HG03175 (cell line): ENCODE measurements at regions not wholly inside any gene's neighbourhood (a gene's known extent, or its start where the extent isn't known, plus 50 kb on each side); places are given as distances from the start of the nearest gene placed in this dataset.
"Not testable (repeated sequence)": the region's sequence is repeated elsewhere in the genome, so short reads cannot be mapped to it uniquely, and the experiment has no call there.

ENCODE experiments used
- ATAC-seq: cut with Tn5 transposase; IDR thresholded peaks from one replicate; pipeline ENCODE4 v1.9.1; 2021; ENCODE audit warnings: mild to moderate bottlenecking, moderate library complexity; ENCODE audit not compliant: unreplicated experiment

DNA sequence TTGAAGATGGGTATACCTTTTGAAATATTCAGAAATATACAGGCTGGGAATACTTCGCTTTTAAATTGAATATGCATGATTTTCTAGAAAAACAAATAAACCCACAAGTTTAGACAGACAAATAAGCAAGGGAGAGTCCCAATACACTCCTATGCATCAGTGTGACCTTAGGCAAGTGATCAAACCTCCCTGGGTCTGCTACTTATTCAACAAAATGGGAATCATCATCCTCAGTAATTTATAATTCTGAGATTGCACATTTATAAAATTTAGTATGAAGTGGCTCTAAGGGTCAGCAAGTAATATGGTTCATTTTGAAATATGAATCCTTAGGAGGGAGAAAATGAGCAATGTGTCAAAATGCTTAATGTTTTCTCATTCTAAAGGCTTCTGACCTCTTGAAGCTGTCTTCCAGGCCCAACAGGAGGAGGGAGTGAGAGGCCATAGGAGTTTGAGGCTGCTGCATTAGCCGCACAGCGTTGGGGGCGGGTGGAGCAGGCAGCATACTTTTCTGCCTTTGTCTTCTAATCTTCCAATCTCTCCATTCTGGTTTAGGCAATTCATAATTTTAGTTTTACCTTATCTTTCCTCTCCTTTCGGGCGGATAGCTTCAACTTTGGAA, 155.1 kb downstream of the TRIB2 start:
- ATAC-seq = no peak

DNA sequence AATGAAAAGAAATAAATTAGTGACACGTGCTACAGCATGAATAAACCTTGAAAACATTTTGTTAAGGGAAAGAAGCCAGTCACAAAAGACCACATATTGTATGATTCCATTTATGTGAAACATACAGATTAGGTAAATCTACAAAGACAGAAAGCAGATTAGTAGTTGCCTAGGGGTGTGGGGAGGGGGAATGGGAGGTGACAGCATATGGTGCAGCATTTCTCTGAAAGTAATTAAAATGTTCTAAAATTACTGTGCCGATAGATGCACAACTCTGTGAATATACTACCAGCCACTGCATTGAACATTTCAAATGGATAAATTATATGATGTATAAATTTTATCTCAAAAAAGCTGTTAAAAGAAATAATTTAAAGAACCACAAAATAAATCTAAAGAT, 161.0 kb downstream of the TRIB2 start:
- ATAC-seq = no peak

DNA sequence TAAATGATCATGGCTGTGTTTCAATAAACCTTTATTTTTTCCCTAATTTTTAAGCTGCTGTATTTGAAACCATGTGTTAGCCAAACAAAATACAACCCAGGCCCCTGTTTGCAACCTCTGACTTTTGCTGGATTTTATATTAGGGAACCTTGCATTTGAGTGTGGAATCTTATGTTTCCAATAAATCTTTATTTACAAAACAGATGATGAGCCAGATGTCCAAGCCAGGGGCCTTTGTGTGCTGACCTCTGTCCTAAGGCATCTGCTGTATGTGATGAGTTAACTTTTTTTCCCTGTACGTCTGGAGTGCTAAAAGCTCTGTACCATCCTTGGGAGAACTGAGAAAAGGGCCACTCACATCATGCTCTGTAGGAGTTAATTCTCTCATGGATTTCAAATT, 162.9 kb downstream of the TRIB2 start:
- ATAC-seq = no peak

DNA sequence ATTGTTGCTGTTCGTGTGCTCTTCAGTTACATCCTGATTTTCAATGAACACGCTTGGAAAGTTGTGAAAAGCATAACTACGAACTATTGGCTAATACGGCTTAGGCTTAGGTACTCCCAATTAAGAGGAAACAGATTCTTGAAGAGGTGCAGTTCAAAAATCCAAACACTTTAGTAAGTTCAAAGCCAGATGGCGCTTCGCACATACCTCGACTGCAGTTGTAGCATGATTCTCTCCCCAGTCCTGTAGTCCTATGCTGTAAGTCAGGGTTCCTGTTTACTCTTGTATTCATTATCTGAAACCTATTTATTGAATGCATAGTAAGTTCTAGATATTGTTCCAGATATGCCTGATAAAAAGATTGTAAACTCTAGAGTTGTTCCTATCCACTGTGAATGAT, 165.2 kb downstream of the TRIB2 start:
- no peak for ATAC-seq

DNA sequence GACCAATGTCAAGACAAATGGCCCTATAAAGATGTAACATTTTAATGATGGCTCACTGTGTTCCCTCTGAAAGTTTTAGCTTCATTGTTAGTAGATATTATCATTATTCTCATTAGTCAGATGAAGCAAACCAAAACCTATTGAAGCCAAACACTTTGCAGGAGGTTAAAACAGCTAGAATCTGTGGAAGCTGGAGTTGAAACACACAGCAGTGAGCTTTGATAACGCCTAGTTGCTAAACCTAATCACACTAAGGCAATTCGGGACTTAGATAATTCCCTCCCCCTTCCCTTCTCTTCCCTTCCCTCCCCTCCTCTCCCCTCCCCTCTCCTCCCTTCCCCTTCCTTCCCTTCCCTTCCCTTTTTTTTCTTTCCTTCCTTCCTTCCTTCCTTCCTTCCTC, 165.7 kb downstream of the TRIB2 start:
- no peak for ATAC-seq

DNA sequence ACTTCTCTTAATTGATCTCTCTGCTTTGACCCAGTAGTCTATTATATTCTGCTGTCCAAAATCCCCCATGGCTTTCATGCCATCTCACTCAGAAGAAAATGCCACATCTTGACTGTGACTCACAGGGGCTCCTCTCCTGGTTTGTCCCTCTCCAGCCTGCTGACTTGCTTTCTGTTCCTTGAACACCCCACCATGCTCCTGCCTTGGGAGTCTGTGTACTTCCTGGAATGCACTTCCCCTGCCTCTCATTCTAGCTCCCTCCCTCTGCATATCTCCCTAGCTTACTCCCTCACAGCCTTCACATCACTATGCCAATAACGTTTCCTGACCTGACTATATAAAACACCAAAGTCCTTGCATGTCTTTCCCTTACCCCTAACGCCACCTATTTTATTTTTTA, 167.2 kb downstream of the TRIB2 start:
- no peak for ATAC-seq

DNA sequence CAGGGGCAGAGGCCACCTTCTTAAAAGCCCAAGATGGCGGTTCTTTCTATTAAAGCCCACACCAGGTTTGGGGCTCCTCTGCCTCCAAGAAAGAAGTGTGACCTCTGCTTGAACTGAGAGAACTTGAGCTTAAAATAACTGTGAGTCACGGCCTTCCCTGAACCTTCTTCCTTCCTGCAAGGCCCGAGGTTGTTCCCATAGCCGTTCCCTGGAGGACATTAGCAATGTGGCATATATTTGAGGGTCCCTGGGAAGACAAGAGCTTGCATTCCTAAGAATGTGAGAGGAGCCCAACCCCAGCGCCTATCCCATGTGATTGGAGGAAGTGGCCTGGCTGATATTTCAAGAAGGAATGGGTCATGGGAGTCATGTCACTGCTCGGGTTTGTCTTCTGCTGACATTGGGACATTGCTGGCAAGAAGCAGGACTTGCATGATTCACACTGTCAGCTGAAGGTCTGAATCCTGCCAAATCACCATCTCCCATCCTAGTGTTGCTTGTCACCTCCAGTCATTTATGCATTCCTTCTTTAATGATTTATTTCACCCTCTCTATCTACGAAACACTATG, 168.1 kb downstream of the TRIB2 start:
- ATAC-seq = no peak

DNA sequence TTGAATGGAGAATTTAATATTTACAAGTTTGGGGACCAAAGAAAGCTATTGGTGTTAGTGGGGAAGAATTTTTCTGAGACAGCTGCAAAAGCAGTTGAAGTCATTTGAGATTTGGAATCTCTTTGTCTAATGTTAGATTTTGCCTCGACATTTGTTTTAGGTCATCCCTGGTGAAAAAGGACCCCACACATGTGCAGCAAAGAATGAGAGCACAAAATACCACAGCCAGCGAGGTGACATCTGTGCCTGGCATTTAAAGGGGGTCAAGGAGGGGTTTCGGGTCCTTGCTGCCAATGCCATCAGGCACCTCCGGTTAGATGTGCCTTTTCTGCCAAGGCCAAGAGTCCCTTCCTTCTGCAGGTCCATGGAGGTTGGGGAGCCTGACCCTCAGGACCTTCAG, 173.3 kb downstream of the TRIB2 start:
- ATAC-seq = no peak

DNA sequence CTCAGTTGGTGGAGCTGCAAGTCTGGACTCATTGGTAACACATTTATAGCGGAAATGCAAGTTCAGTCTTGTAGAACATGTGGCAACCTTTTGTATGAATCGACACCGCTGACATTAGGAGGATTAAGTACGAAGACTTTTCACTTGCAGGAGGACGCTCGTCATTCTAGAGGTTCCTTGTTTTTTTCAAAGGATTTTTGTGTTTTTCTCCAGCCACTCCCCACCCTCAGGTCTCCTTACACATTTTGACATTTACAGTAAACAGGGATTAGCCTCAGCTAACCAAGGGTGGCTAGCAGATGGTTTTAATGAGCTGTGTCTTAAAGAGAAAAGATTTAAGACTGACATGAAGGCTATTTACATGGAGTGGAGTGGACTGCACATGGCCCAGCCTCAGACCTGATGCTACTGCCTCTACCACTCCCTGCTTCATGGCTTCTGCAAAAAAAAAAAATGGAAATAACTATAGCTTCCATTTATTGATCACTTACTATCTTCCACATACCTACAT, 173.8 kb downstream of the TRIB2 start:
- no peak for ATAC-seq

DNA sequence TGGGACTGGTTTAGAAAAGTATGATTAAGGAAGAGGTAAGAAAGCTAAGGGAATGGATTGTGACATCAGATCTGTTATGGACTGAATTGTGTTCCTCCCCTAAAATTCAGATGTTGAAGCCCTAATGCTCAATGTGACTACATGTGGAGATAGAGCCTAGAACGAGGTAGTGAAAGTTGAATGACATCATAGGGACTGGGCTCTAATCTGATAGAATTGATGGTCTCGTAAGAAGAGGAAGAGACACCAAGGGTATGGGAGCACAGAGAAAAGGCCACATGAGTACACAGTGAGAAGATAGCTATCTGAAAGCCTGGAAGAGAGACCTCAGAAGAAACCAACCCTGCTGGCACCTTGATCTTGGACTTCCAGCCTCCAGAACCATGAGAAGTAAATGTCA, 178.3 kb downstream of the TRIB2 start:
- ATAC-seq = no peak

DNA sequence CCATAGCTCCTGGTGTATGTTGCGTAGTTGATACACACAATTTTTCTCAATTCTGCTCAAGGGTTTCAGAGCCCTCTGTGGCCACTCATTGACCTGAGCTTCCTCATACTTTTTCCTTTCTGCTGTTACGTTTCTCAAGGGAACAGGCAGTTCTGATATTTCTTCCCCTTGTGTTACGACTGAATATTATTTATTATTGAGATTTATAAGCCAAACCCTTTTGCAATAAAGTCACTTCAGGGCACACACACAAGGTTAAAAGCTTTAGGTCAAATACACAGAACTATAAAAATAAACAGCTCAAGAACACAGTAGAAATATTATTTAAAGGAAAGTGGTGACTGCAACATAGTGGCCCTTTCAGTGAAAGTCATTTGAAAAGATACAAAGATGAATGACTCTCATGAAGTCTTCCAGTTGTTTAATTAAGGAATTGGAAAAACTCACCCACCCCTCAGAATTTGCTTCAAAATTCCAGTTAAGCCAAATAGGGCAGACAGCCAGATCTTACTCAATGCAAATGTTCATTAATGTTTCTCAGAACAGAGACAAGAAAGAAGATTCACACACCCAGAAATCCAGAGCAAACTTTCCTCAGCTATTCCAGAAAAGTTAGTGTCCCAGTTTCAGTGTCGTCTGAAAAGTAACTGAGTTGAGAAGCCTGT, 179.7 kb downstream of the TRIB2 start:
- no peak for ATAC-seq

DNA sequence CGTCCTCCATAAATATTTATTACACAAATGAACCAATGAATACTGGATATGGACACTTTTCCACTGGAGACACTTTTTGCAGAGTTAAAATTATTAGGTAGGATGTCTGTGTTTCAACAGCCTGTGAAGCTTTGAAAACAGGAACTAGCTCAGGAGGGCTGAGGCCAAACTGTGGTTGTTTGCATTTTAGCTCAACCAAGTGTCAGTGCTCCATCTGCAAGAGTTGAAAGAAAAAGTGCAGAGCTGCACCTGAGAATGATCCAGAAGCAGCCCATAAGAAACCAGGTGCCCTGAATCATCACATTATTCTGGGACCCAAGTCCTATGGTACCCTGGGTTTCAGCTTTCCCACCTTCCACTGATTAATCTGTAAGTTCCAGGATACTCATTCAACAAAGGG, 180.4 kb downstream of the TRIB2 start:
- ATAC-seq = no peak

DNA sequence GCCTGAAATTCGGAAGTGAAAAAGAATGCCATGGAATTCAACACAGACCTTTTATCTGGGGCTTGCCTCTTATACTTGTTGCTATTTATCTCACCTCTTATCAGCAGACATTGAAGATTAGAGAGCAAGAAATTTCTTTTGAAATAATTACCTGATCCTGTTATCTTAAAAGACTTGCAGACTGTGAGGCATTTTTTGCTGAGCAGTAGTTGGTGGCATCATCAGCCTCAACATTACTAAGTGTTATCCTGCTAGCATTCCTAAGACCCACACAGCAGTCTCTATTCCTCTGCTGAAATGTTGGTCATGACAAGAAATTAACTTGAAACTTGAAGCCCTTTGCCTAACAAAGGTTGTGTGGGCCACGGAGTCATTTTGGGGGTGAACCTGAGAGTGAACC, 186.5 kb downstream of the TRIB2 start:
- ATAC-seq = no peak

DNA sequence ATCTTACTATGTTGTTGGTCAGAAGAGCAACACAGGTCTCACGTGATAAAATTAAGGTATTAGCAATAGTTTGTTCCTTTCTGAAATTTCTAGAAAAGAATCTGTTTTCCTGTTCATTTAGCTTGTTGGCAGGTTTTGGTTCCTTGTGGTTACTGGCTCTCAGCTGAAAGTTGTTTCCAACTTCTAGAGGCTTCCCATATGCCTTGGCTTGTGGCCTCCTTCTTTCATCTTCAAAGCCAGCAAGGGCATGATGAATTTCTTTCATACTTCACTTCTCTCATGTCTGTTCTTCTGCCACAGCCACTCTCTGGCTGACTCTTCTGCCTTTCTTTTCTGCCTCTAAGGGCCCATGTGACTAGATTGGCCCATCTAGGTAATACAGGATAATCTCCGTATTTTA, 193.7 kb downstream of the TRIB2 start:
- no peak for ATAC-seq

DNA sequence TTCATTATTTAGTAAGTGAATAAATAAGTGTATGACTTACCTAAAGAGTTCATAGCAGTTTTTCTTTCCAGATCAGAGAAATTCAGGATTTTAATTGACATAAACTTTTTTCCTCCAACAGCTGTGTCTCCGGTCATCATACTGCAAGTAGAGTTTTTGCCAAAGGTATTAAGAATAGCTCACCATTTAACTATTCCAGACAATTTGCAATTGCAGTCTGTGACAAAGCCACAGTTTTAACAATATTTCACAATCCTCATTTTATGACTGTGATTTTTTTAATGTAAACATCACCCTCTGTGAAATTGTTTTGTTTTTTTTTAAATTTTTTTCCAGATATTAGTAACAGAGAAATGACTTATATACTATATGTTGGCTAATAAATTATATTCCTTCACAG, 199.1 kb downstream of the TRIB2 start:
- no peak for ATAC-seq

DNA sequence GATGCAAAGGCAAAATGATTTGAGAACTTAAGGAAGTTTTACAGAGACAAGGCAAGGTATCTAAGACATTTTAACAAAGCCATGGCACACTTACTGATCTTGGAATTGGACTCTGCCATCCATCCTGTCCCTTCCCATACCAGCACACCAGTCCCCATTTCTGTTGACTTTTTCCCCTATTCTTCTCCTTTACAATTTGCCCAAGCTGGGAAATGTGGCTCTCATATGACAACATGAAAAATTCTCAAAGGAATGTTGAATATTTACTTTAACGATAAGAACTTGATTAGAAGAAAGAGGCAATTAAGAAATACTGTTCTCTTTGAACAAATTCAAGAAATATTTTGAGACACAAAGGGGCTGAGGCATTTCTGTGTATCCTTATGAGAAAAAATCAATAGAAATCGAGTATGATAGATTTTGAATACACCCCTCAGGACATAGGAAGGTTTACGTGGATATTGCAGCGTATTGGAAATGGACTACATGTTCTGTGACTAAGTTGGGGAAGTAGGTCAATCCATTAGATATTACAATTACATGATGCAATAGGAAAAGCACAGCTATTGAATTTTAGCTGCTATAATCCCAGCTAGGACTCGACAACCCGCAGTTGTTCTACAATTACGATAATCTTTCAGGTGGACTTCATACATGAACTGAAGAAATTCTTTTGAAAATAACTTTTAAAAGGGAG, 201.6 kb downstream of the TRIB2 start:
- ATAC-seq = no peak

DNA sequence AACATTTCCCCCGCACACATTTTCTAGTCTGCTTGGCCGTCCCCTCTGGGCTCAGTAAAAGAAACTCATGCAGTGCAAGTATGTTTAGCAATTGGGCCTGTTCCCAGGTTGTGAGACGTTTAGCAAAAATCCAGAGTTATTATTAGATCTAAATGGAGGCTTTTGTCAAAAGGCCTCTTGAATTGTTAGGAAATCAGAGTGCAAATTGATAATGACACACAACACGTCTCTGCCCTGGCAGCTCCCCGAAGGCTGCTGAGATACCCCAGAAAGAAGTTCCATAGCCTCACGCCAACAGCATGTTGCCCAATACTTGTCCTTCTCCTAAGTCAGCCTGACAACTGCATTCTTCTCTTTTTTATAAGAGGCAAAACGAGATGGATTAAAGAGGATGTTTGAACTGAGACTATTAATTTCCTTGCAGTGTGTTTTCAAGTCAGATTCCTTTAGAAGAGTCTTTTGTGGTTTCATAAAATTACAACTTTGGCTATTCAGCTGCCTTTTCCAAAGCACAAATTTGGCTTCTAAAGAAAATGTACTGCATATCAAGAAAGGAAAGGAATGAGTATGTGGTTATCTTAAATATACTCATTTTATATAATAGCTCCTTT, 202.2 kb downstream of the TRIB2 start:
- no peak for ATAC-seq

DNA sequence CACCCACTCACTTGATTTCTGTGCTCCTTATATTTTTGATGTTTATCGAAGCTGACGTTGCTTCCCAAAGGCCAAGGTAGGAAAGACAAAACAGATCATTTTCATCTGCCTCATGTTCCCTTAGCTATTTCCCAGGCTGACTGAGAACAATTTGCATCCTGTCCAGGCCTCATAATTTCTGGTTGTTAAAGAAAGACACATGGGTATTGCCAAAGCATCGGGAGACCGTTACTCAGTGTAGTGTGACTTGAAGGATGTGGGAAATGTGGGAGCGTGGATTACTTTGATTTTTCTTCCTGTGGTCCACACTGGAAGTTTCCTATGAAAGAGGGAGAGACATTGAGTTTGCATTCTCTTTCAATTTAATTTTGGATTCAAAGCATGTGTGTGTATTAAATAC, 204.6 kb downstream of the TRIB2 start:
- ATAC-seq = no peak

DNA sequence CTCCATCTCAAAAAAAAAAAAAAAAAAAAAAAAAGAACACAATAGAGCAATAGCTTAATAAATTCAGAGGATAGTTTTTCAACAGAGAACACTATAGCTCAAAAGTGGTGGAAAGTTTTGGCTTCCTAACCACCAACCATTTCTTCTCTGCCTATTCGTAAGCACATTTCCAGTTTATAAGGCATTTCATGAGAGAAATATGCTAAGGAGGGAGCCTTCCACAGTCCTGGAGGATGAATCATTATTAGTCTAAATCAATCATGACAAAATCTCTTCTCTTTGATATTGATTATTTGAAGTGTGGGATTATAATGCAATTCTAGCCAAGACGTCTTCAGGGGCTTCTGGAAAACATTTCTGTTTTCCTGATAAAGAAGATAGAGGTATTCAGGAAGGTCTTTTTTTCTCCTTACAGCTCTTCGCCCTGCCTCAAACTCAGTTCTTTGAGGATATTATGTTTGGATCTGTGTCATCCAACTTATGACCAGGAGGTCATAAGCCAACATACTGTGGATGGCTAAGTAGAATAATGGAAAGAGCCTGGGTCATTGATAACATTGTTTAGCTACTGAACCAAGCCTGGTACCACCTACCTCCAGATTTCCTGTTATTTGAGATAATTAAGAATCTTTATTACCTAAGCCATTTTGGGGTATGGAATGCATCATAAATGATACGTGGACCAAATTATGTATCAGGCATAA, 207.3 kb downstream of the TRIB2 start:
- no peak for ATAC-seq

DNA sequence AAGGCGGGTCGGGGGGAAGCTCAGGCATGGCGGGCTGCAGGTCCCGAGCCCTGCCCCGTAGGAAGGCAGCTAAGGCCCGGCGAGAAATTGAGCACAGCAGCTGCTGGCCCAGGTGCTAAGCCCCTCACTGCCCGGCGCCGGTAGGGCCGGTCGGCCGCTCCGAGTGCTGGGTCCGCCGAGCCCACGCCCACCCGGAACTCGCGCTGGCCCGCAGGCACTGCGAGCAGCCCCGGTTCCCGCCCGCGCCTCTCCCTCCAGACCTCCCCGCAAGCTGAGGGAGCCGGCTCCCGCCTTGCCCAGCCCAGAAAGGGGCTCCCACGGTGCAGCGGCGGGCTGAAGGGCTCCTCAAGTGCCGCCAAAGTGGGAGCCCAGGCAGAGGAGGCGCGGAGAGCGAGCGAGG, 209.9 kb downstream of the TRIB2 start:
- not testable (repeated sequence) for ATAC-seq

DNA sequence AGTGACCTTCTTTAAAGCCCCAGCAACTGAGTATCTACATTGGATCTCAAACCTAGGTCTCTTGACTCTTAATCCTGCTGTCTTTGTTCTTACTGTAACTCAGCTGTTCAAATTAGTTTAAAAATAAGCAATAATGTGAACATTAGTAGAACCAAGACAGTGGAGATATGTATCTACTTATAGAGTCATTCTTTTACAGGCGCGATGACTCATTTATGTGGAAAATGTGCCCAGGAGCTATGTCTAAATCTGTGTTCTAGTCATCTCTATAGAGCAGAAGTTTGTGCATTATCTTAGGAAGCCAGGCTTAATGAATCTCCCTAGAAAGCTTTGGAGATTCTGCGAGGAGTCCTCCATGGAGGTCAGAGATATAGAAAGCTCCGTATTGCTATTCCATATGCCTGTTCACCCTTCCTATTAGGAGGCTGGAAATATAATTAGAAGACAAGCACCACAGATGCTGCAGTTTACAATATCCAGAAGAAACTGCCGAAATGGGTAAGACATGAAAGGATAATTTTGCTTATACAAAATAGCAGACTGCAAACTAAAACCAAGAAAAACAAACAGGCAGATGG, 211.6 kb downstream of the TRIB2 start:
- no peak for ATAC-seq
